Mesenchymal stem cell (in vitro differentiated cells and primary cell): ENCODE measurements at regions not wholly inside any gene's neighbourhood (a gene's known extent, or its start where the extent isn't known, plus 50 kb on each side); places are given as distances from the start of the nearest gene placed in this dataset.

Experiments used
- DNase-seq: peaks from one replicate; pipeline ENCODE4 v3.0.0-alpha.2; 2013
- H2AFZ ChIP-seq: one replicate; pipeline ENCODE4 v1.6.1; 2013; ENCODE audit warnings: low read depth, mild to moderate bottlenecking, control low read depth, inconsistent platforms, low read length, moderate library complexity
- H2AK5ac ChIP-seq: 2 replicates; pipeline ENCODE4 v1.6.1; 2013; ENCODE audit warnings: low read length, moderate library complexity, mild to moderate bottlenecking, inconsistent platforms; ENCODE audit not compliant: severe bottlenecking
- H2BK120ac ChIP-seq: one replicate; pipeline ENCODE4 v1.6.1; 2013; ENCODE audit warnings: low read depth, mild to moderate bottlenecking, inconsistent platforms, low read length, moderate library complexity
- H2BK12ac ChIP-seq, 2 experiments: one replicate each; pipeline ENCODE4 v1.6.1; 2013; ENCODE audit warnings: inconsistent platforms in 2 of 2, low read length in 2 of 2, mild to moderate bottlenecking in 2 of 2, moderate library complexity in 2 of 2, control low read depth in 1 of 2
- H2BK15ac ChIP-seq: one replicate; pipeline ENCODE4 v1.6.1; 2013; ENCODE audit warnings: mild to moderate bottlenecking, low read depth, inconsistent platforms; ENCODE audit not compliant: poor library complexity, severe bottlenecking
- H2BK5ac ChIP-seq: 2 replicates; pipeline ENCODE4 v1.6.1; 2013; ENCODE audit warnings: low read depth, mild to moderate bottlenecking, low read length, control low read depth, inconsistent platforms; ENCODE audit not compliant: poor library complexity, severe bottlenecking
- H3K14ac ChIP-seq, 2 experiments: one replicate each; pipeline ENCODE4 v1.6.1; 2013; ENCODE audit warnings: inconsistent platforms in 2 of 2, low read length in 2 of 2, control low read depth in 1 of 2, mild to moderate bottlenecking in 1 of 2, moderate library complexity in 1 of 2
- H3K18ac ChIP-seq, 2 experiments: one replicate each; pipeline ENCODE4 v1.6.1; 2013; ENCODE audit warnings: inconsistent platforms in 2 of 2, low read length in 2 of 2, control low read depth in 1 of 2, low read depth in 1 of 2, mild to moderate bottlenecking in 1 of 2
- H3K23ac ChIP-seq, 2 experiments: one replicate each; pipeline ENCODE4 v1.6.1; 2013; ENCODE audit warnings: inconsistent platforms in 2 of 2, low read length in 2 of 2, mild to moderate bottlenecking in 2 of 2, moderate library complexity in 2 of 2, control low read depth in 1 of 2
- H3K27ac ChIP-seq: 2 replicates; pipeline ENCODE4 v1.5.1; 2013; ENCODE audit warnings: mild to moderate bottlenecking, moderate library complexity, low read length, control low read depth, inconsistent platforms; ENCODE audit not compliant: poor library complexity, severe bottlenecking
- H3K27me3 ChIP-seq, 2 experiments: 2 replicates each; pipeline versions ENCODE4 v1.6.1 to v1.7.0; 2013; ENCODE audit warnings: low read length in 2 of 2, mild to moderate bottlenecking in 2 of 2, moderate library complexity in 2 of 2, control low read depth in 1 of 2, inconsistent platforms in 1 of 2; ENCODE audit not compliant: control insufficient read depth in 1 of 2, insufficient read depth in 1 of 2
- H3K36me3 ChIP-seq, 2 experiments: 2 replicates each; pipeline versions ENCODE4 v1.6.1 to v1.7.0; 2013; ENCODE audit warnings: low read length in 2 of 2, control low read depth in 1 of 2, inconsistent platforms in 1 of 2, low read depth in 1 of 2, mild to moderate bottlenecking in 1 of 2; ENCODE audit not compliant: insufficient read depth in 2 of 2, control insufficient read depth in 1 of 2
- H3K4ac ChIP-seq, 2 experiments: one replicate each; pipeline ENCODE4 v1.6.1; 2013; ENCODE audit warnings: inconsistent platforms in 2 of 2, low read length in 2 of 2, mild to moderate bottlenecking in 2 of 2, moderate library complexity in 2 of 2, control low read depth in 1 of 2, low read depth in 1 of 2
- H3K4me1 ChIP-seq: 2 replicates; pipeline ENCODE4 v1.6.1; 2013; ENCODE audit warnings: low read depth, low read length, control low read depth; ENCODE audit not compliant: control insufficient read depth, insufficient read depth
- H3K4me2 ChIP-seq: 2 replicates; pipeline ENCODE4 v1.6.1; 2013; ENCODE audit warnings: low read length, mild to moderate bottlenecking, inconsistent platforms; ENCODE audit not compliant: poor library complexity, severe bottlenecking
- H3K4me3 ChIP-seq, 2 experiments: 2 replicates each; pipeline versions ENCODE4 v1.5.1 to v1.7.0; 2013; ENCODE audit warnings: low read length in 2 of 2, mild to moderate bottlenecking in 2 of 2, control low read depth in 1 of 2, low read depth in 1 of 2; ENCODE audit not compliant: insufficient read depth in 1 of 2
- H3K79me1 ChIP-seq: replicated peaks from 2 replicates; pipeline ENCODE4 v1.6.1; 2013; ENCODE audit warnings: mild to moderate bottlenecking, control low read depth, low read length, inconsistent platforms; ENCODE audit not compliant: poor library complexity, severe bottlenecking
- H3K9ac ChIP-seq: 2 replicates; pipeline ENCODE4 v1.7.0; 2013; ENCODE audit warnings: mild to moderate bottlenecking, low read length, moderate library complexity
- H3K9me3 ChIP-seq: 2 replicates; pipeline ENCODE4 v1.7.0; 2013; ENCODE audit warnings: mild to moderate bottlenecking, low read length; ENCODE audit not compliant: control insufficient read depth
- H4K8ac ChIP-seq: one replicate; pipeline ENCODE4 v1.6.1; 2013; ENCODE audit warnings: inconsistent platforms, mild to moderate bottlenecking, low read length, moderate library complexity
- H4K91ac ChIP-seq: one replicate; pipeline ENCODE4 v1.6.1; 2013; ENCODE audit warnings: mild to moderate bottlenecking, low read length, inconsistent platforms
- WGBS: methylation state at CpG from one replicate; pipeline ENCODE4 v1.1.7; 2013; ENCODE audit warnings: mixed read lengths; 5-methylcytosine and 5-hydroxymethylcytosine counted together

DNA sequence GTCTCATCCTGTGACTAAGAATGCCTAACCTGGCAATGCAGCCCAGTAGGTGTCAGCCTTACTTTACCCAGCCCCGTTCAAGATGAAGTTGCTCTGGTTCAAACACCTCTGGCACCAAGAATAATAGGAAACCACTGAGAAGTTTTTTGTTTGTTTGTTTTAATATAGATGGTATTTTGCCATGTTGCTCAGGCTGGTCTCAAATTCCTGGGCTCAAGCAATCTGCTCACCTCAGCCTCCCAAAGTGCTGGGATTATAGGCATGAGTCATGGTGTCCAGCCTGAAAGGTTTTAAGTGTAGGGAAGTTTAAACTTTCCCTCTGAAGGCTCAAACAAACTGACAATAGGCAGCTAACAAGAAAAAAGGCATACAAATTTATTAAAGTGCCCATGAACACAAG, 51.2 kb upstream of the ABCC4 start:
- no peak for DNase-seq
- H3K27ac ChIP-seq: no peak overlapping the region
- H2BK12ac ChIP-seq: no peak overlapping the region
- no peaks in the 10 kb centered on the region for H3K4me1 ChIP-seq
- no peaks in the 10 kb centered on the region for H3K36me3 ChIP-seq
- no peak overlapping the region for H2BK15ac ChIP-seq
- no peak overlapping the region for H3K4ac ChIP-seq
- H3K79me1 ChIP-seq: no peaks in the 10 kb centered on the region
- no peak overlapping the region for H2BK120ac ChIP-seq
- no peak overlapping the region for H4K91ac ChIP-seq
- no peak overlapping the region for H3K14ac ChIP-seq
- H4K8ac ChIP-seq: no peak overlapping the region
- H3K27me3 ChIP-seq: peaks cover 0 to 9% of the 10 kb centered on the region in 2 experiments
- no peak overlapping the region for H3K23ac ChIP-seq
- no peak overlapping the region for H3K18ac ChIP-seq
- no peak overlapping the region for H3K4me3 ChIP-seq
- H2AFZ ChIP-seq: no peak overlapping the region
- no peaks in the 10 kb centered on the region for H3K9me3 ChIP-seq
- H2BK5ac ChIP-seq: no peak overlapping the region
- no CpG with 5 or more reads among the region's 1 CpG for WGBS
- H2AK5ac ChIP-seq: no peak overlapping the region
- no peak overlapping the region for H3K9ac ChIP-seq
- H3K4me2 ChIP-seq: no peak overlapping the region

DNA sequence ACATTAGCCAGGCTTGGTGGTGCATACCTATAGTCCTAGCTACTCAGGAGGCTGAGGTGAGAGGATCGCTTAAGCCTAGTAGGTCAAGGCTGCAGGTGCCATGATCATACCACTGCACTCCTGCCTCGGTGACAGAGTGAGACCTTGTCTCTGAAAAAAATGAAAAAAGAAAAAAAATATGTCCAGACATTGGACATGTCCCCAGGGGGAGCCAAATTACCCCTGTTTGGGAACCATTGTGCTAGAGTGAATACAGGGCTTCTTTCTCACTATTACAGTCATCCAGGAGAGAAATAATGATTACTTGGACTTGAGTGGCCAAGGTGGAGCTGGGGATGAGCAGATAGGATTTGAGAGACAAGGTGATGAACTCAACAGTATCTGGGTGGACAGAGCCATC, 52.9 kb upstream of the ABCC4 start:
- no peak overlapping the region for H4K91ac ChIP-seq
- no peak overlapping the region for H3K4ac ChIP-seq

GRCh38 chr13:95354680-95355487, 53.6 kb upstream of the ABCC4 start:
- H4K91ac ChIP-seq: no peak overlapping the region
- H2AFZ ChIP-seq: no peak overlapping the region
- H3K4me2 ChIP-seq: no peak overlapping the region
- no peak overlapping the region for H2BK5ac ChIP-seq
- no peak overlapping the region for H3K18ac ChIP-seq
- DNase-seq: no peak
- H3K4me1 ChIP-seq: no peaks in the 10 kb centered on the region
- H3K4me3 ChIP-seq: no peak overlapping the region
- H3K27me3 ChIP-seq: peaks cover 0 to 9% of the 10 kb centered on the region in 2 experiments
- no peak overlapping the region for H2AK5ac ChIP-seq
- H3K14ac ChIP-seq: no peak overlapping the region
- H3K27ac ChIP-seq: no peak overlapping the region
- 83% methylated on average over 4 of the region's 4 CpGs for WGBS
- no peak overlapping the region for H4K8ac ChIP-seq
- no peak overlapping the region for H3K4ac ChIP-seq
- H3K23ac ChIP-seq: no peak overlapping the region
- H3K36me3 ChIP-seq: no peaks in the 10 kb centered on the region
- no peak overlapping the region for H3K9ac ChIP-seq
- H2BK15ac ChIP-seq: no peak overlapping the region
- H3K9me3 ChIP-seq: no peaks in the 10 kb centered on the region
- no peak overlapping the region for H2BK12ac ChIP-seq
- no peak overlapping the region for H2BK120ac ChIP-seq
- H3K79me1 ChIP-seq: no peaks in the 10 kb centered on the region

More for the DNA sequence above, 52.9 kb upstream of the ABCC4 start:
- Histone ChIP-seq H4K8ac (no peak overlapping the region), H2BK5ac (no peak overlapping the region), H3K4me2 (no peak overlapping the region), H3K27me3 (peaks cover 0 to 9% of the 10 kb centered on the region in 2 experiments), H2AFZ (no peak overlapping the region), H3K27ac (no peak overlapping the region), H3K23ac (no peak overlapping the region), H2BK15ac (no peak overlapping the region), H3K18ac (no peak overlapping the region), H3K9ac (no peak overlapping the region), H3K9me3 (no peaks in the 10 kb centered on the region), H3K4me1 (no peaks in the 10 kb centered on the region), H3K4me3 (no peak overlapping the region), H2BK120ac (no peak overlapping the region), H2BK12ac (no peak overlapping the region), H3K36me3 (no peaks in the 10 kb centered on the region), H3K79me1 (no peaks in the 10 kb centered on the region), H2AK5ac (no peak overlapping the region), H3K14ac (no peak overlapping the region)
- 68% methylated on average over 2 of the region's 2 CpGs for WGBS
- no peak for DNase-seq

DNA sequence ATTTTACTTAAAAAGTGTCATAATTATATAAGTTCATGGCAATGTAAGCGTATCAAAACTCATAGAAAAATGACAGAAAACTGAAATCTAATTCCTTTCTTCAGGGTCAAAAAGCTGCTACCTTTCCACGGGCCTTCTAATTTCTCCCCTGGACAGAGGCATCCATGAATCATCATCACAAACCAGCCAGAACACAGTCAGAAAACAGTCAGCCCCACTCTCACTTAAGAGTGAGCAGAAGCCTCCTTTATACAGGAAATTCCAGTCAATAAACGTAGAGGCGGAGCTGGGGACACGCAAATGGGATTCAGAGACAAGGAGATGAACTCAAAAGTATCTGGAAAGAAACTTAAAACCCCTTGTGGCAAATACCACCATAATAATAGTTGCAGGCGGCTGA, 54.2 kb upstream of the ABCC4 start:
- no peak overlapping the region for H3K4ac ChIP-seq
- peak; percentile 80 for DNase-seq
- H3K79me1 ChIP-seq: no peaks in the 10 kb centered on the region
- H2AK5ac ChIP-seq: no peak overlapping the region
- no peaks in the 10 kb centered on the region for H3K36me3 ChIP-seq
- H4K8ac ChIP-seq: no peak overlapping the region
- H3K14ac ChIP-seq: no peak overlapping the region
- H3K27me3 ChIP-seq: peaks cover 0 to 9% of the 10 kb centered on the region in 2 experiments
- H3K4me3 ChIP-seq: no peak overlapping the region
- no peak overlapping the region for H3K23ac ChIP-seq
- H2BK5ac ChIP-seq: no peak overlapping the region
- no peak overlapping the region for H3K18ac ChIP-seq
- 52% methylated on average over 3 of the region's 6 CpGs for WGBS
- no peak overlapping the region for H4K91ac ChIP-seq
- H2AFZ ChIP-seq: peak overlapping the region; percentile 6
- H3K9me3 ChIP-seq: no peaks in the 10 kb centered on the region
- no peak overlapping the region for H2BK120ac ChIP-seq
- no peaks in the 10 kb centered on the region for H3K4me1 ChIP-seq
- H2BK12ac ChIP-seq: peak overlapping the region in 1 of 2 experiments; percentile 16
- H2BK15ac ChIP-seq: no peak overlapping the region
- H3K9ac ChIP-seq: no peak overlapping the region
- no peak overlapping the region for H3K27ac ChIP-seq
- no peak overlapping the region for H3K4me2 ChIP-seq
